K562 (cell line): ENCODE measurements at regions not wholly inside any gene's neighbourhood (a gene's known extent, or its start where the extent isn't known, plus 50 kb on each side); places are given as distances from the start of the nearest gene placed in this dataset.

Experiments
- ATAC-seq: fragments of 200-7000 bp; cut with Tn5 transposase; 3 replicates; pipeline ENCODE4 v1.9.1; 2020; ENCODE audit warnings: moderate library complexity
- BruUV-seq: library from RNA; stranded (reverse); fragments of 400-500 nt; replicated peaks from 2 replicates; lab custom pipeline; 2021; lab: Mats Ljungman, UMichigan
- CTCF ChIA-PET: fragments of 300-600 bp; formaldehyde crosslinking; extraction: SDS; loops from one replicate; lab custom pipeline; 2021; ENCODE audit warnings: low intra/inter-chr PET ratio; lab: Yijun Ruan, JAX
- POLR2A ChIA-PET: fragments of 300-600, 350-650 bp; sonication (Branson Sonifier 250); formaldehyde crosslinking; extraction: SDS; loops from one replicate; lab custom pipeline; 2021; ENCODE audit warnings: antibody characterized with exemption, inconsistent platforms; lab: Yijun Ruan, JAX
- DNase-seq, 4 experiments: peaks; one replicate each; pipeline versions ENCODE4 v3.0.0 to v3.0.0-alpha.2; 2011 to 2018; ENCODE audit warnings: low spot score in 3 of 4, mixed read lengths in 3 of 4; ENCODE audit errors: extremely low read depth in 1 of 4
- FAIRE-seq: peaks from 2 replicates; lab custom pipeline; 2011; peaks lifted over from hg19 to GRCh38; lab: Jason Lieb, UNC
- H2AFZ ChIP-seq: 2 replicates; pipeline ENCODE4 v1.6.0; 2011; ENCODE audit warnings: low read depth, low read length, control low read depth, inconsistent platforms
- H3K27ac ChIP-seq: fragments of 200-600 bp; 3 replicates; pipeline ENCODE4 v1.8.0; 2011; ENCODE audit warnings: low read depth, mild to moderate bottlenecking, control low read depth, inconsistent platforms, low read length, moderate library complexity, mixed read lengths; ENCODE audit errors: extremely low read depth
- H3K27me3 ChIP-seq, 2 experiments: fragments of 300-600 bp in 1 of 2; 2 replicates in 1 of 2; 3 replicates in 1 of 2; pipeline versions ENCODE4 v1.6.0 to v1.8.0; 2011; ENCODE audit warnings: inconsistent platforms in 2 of 2, low read length in 2 of 2, mild to moderate bottlenecking in 1 of 2, mixed read lengths in 1 of 2, moderate library complexity in 1 of 2; ENCODE audit not compliant: control insufficient read depth in 2 of 2, insufficient read depth in 2 of 2
- H3K36me3 ChIP-seq: fragments of 300-600 bp; 3 replicates; pipeline ENCODE4 v1.8.0; 2011; ENCODE audit warnings: mild to moderate bottlenecking, low read length, inconsistent platforms; ENCODE audit not compliant: control insufficient read depth, insufficient read depth
- H3K4me1 ChIP-seq, 2 experiments: fragments of 200-600 bp in 1 of 2; replicated peaks in 1 of 2; 2 replicates in 1 of 2; 3 replicates in 1 of 2; pipeline versions ENCODE4 v1.5.1 to v1.8.0; 2011; ENCODE audit warnings: inconsistent platforms in 2 of 2, low read length in 2 of 2, mild to moderate bottlenecking in 1 of 2, mixed read lengths in 1 of 2, moderate library complexity in 1 of 2; ENCODE audit not compliant: control insufficient read depth in 2 of 2, insufficient read depth in 2 of 2
- H3K4me2 ChIP-seq: 2 replicates; pipeline ENCODE4 v1.6.1; 2011; ENCODE audit warnings: low read length, control low read depth, inconsistent platforms, mixed read lengths; ENCODE audit not compliant: insufficient read depth
- H3K4me3 ChIP-seq: fragments of 200-600 bp; sonication (generic), shearing (Covaris generic); 2 replicates; pipeline ENCODE4 v1.5.1; 2016; ENCODE audit warnings: control low read depth, inconsistent platforms
- H3K79me2 ChIP-seq: fragments of 200-600 bp; 3 replicates; pipeline ENCODE4 v1.8.0; 2011; ENCODE audit warnings: low read length, inconsistent platforms; ENCODE audit not compliant: control insufficient read depth, insufficient read depth
- H3K9ac ChIP-seq, 2 experiments: 2 replicates each; pipeline versions ENCODE4 v1.6.0 to v1.6.1; 2011; ENCODE audit warnings: low read depth in 2 of 2, low read length in 2 of 2, control low read depth in 1 of 2, inconsistent platforms in 1 of 2, mild to moderate bottlenecking in 1 of 2, mixed read lengths in 1 of 2; ENCODE audit not compliant: insufficient read depth in 1 of 2
- H3K9me1 ChIP-seq: one replicate; pipeline ENCODE4 v1.6.0; 2011; ENCODE audit warnings: inconsistent platforms, mild to moderate bottlenecking, low read length, moderate library complexity; ENCODE audit not compliant: control insufficient read depth, insufficient read depth
- H3K9me3 ChIP-seq: replicated peaks from 2 replicates; pipeline ENCODE4 v1.5.1; 2011; ENCODE audit warnings: low read depth, low read length, inconsistent platforms; ENCODE audit not compliant: control insufficient read depth, insufficient read depth
- H4K20me1 ChIP-seq: replicated peaks from 2 replicates; pipeline ENCODE4 v1.6.1; 2011; ENCODE audit warnings: low read length, inconsistent platforms, mixed read lengths; ENCODE audit not compliant: control insufficient read depth, insufficient read depth
- CBFA2T3 ChIP-seq: fragments of 450-650 bp; IDR thresholded peaks from 2 replicates; pipeline ENCODE4 v1.6.1; 2017
- FOSL1 ChIP-seq: fragments of 200-800 bp; sonication (Bioruptor generic); conservative IDR thresholded peaks from 2 replicates; pipeline ENCODE4 v1.6.1; 2016; ENCODE audit warnings: missing genetic modification characterization, missing compliant biosample characterization
- JUND ChIP-seq, 2 experiments: IDR thresholded peaks; 2 replicates in 1 of 2; 3 replicates in 1 of 2; pipeline ENCODE4 v1.6.1; 2011; ENCODE audit warnings: borderline replicate concordance in 2 of 2, low read depth in 2 of 2, low read length in 2 of 2, improper control_type of control experiment in 1 of 2, missing biosample characterization in 1 of 2, missing genetic modification characterization in 1 of 2, missing genetic modification reagents in 1 of 2
- MAFK ChIP-seq: IDR thresholded peaks from 2 replicates; pipeline ENCODE4 v1.6.1; 2011; ENCODE audit warnings: low read length, improper control_type of control experiment
- RBM39 ChIP-seq: fragments of 200-400 bp; formaldehyde crosslinking; optimal IDR thresholded peaks from 2 replicates; pipeline ENCODE3; 2018; ENCODE audit warnings: low read depth, low read length
- SAP30 ChIP-seq: fragments of 200-600 bp; sonication (generic); IDR thresholded peaks from 2 replicates; pipeline ENCODE4 v1.6.1; 2012; ENCODE audit warnings: borderline replicate concordance, low read depth, mild to moderate bottlenecking, moderate library complexity, low read length, control low read depth, inconsistent platforms; ENCODE audit not compliant: insufficient read depth, poor library complexity, severe bottlenecking
- TAF1 ChIP-seq: IDR thresholded peaks from 2 replicates; pipeline ENCODE4 v1.6.1; 2011; ENCODE audit warnings: mild to moderate bottlenecking, low read length, moderate library complexity; ENCODE audit not compliant: insufficient read depth, control insufficient read depth, severe bottlenecking; ENCODE audit errors: extremely low read depth
- ZBTB17 ChIP-seq: fragments of 450-650 bp; formaldehyde crosslinking; IDR thresholded peaks from 2 replicates; pipeline ENCODE4 v1.4.0; 2020; ENCODE audit warnings: mild to moderate bottlenecking
- ZNF583 ChIP-seq: fragments of 250-450 bp; sonication (Bioruptor Pico); IDR thresholded peaks from 2 replicates; pipeline ENCODE4 v1.4.0; 2020
- WGBS: fragments of 100-300 bp; shearing (Covaris generic); methylation state at CpG from one replicate; pipeline ENCODE4 v1.1.6; 2016; ENCODE audit warnings: low coverage, mixed read lengths; ENCODE audit not compliant: insufficient coverage; ENCODE audit errors: missing lambda C conversion rate; 5-methylcytosine and 5-hydroxymethylcytosine counted together
- in situ Hi-C: fragments of 300-500 bp; cut with MboI; formaldehyde crosslinking; loops from 4 replicates; pipeline ENCODE4 v1.15.0; 2018; ENCODE audit warnings: inconsistent platforms, mixed read lengths
- intact Hi-C: fragments of 100-400 bp; cut with micrococcal nuclease; formaldehyde crosslinking; loops from 2 replicates; pipeline ENCODE4 v1.14.2; 2022
- TF ChIP-seq, protein P1 (sequence below): fragments of 250-450 bp; sonication (Bioruptor Pico); IDR thresholded peaks from 2 replicates; pipeline ENCODE4 v1.4.0; 2020; ENCODE audit warnings: mild to moderate bottlenecking, moderate library complexity, borderline replicate concordance
- TF ChIP-seq, protein P2 (sequence below): fragments of 450-650 bp; IDR thresholded peaks from 2 replicates; pipeline ENCODE4 v1.6.1; 2018; ENCODE audit not compliant: partially characterized antibody

GRCh38 chr2:12303181-12304030 lies 413.3 kb upstream of the TRIB2 start:
- CTCF ChIA-PET, result no interaction called here
- no peaks in the 10 kb centered on the region for H3K9me1 ChIP-seq
- no peak for DNase-seq
- in situ Hi-C loops (no loop called here), intact Hi-C loops (no loop called here)
- peaks cover 10% of the 10 kb centered on the region; the same call in 2 of the 3 replicates for H3K36me3 ChIP-seq
- 48% methylated on average over 7 of the region's 7 CpGs for WGBS
- H3K79me2 ChIP-seq, result peaks cover 10% of the 10 kb centered on the region
- no peak overlapping the region for H3K4me3 ChIP-seq
- H4K20me1 ChIP-seq, result no peaks in the 10 kb centered on the region
- peaks cover 0 to 14% of the 10 kb centered on the region in 2 experiments; a peak in 4 of 5 replicates for H3K4me1 ChIP-seq
- peak; percentile 11 for FAIRE-seq
- no peak overlapping the region for H3K27ac ChIP-seq
- POLR2A ChIA-PET, result interaction anchor here (1.2 to 2.0 kb wide), 2 partner anchors 8 to 15 kb away, joined by 4 to 5 read pairs; no protein-coding TSS in a partner anchor
- BruUV-seq, result no TSS peak
- ATAC-seq, result peak; percentile 53; the same call in 2 of the 3 replicates
- H3K27me3 ChIP-seq, result no peaks in the 10 kb centered on the region
- H3K9me3 ChIP-seq, result no peaks in the 10 kb centered on the region; the same call in 1 of the 2 replicates
- no peak overlapping the region for H3K4me2 ChIP-seq
- no peak overlapping the region for H2AFZ ChIP-seq
- H3K9ac ChIP-seq, result no peak overlapping the region
- TF ChIP-seq ZNF583 (CRISPR knock-in tag) (no peak), MAFK (no peak), JUND (IDR thresholded peaks at IDR 0.05; ENCODE audit: borderline replicate concordance, low read depth, low read length) (0 out of 2 replicates have a peak, but pooled peaks have one; percentile 20), JUND (tag; IDR thresholded peaks at IDR 0.05; ENCODE audit: borderline replicate concordance, low read depth, low read length) (no peak), SAP30 (no peak), ZBTB17 (peak; percentile 96), FOSL1 (tag) (peak; percentile 67), RBM39 (no peak), CBFA2T3 (no peak), TAF1 (no peak)
- TF ChIP-seq, protein P1, sequence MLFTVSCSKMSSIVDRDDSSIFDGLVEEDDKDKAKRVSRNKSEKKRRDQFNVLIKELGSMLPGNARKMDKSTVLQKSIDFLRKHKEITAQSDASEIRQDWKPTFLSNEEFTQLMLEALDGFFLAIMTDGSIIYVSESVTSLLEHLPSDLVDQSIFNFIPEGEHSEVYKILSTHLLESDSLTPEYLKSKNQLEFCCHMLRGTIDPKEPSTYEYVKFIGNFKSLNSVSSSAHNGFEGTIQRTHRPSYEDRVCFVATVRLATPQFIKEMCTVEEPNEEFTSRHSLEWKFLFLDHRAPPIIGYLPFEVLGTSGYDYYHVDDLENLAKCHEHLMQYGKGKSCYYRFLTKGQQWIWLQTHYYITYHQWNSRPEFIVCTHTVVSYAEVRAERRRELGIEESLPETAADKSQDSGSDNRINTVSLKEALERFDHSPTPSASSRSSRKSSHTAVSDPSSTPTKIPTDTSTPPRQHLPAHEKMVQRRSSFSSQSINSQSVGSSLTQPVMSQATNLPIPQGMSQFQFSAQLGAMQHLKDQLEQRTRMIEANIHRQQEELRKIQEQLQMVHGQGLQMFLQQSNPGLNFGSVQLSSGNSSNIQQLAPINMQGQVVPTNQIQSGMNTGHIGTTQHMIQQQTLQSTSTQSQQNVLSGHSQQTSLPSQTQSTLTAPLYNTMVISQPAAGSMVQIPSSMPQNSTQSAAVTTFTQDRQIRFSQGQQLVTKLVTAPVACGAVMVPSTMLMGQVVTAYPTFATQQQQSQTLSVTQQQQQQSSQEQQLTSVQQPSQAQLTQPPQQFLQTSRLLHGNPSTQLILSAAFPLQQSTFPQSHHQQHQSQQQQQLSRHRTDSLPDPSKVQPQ, result no peak
- TF ChIP-seq, protein P2, sequence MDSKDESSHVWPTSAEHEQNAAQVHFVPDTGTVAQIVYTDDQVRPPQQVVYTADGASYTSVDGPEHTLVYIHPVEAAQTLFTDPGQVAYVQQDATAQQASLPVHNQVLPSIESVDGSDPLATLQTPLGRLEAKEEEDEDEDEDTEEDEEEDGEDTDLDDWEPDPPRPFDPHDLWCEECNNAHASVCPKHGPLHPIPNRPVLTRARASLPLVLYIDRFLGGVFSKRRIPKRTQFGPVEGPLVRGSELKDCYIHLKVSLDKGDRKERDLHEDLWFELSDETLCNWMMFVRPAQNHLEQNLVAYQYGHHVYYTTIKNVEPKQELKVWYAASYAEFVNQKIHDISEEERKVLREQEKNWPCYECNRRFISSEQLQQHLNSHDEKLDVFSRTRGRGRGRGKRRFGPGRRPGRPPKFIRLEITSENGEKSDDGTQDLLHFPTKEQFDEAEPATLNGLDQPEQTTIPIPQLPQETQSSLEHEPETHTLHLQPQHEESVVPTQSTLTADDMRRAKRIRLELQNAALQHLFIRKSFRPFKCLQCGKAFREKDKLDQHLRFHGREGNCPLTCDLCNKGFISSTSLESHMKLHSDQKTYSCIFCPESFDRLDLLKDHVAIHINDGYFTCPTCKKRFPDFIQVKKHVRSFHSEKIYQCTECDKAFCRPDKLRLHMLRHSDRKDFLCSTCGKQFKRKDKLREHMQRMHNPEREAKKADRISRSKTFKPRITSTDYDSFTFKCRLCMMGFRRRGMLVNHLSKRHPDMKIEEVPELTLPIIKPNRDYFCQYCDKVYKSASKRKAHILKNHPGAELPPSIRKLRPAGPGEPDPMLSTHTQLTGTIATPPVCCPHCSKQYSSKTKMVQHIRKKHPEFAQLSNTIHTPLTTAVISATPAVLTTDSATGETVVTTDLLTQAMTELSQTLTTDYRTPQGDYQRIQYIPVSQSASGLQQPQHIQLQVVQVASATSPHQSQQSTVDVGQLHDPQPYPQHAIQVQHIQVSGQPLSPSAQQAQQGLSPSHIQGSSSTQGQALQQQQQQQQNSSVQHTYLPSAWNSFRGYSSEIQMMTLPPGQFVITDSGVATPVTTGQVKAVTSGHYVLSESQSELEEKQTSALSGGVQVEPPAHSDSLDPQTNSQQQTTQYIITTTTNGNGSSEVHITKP, result peak; percentile 74
